Suppressor macrophage (primary cell): ENCODE measurements at regions not wholly inside any gene's neighbourhood (a gene's known extent, or its start where the extent isn't known, plus 50 kb on each side); places are given as distances from the start of the nearest gene placed in this dataset.

ENCODE experiments used
- DNase-seq, 4 experiments: peaks; one replicate each; pipeline ENCODE4 v3.0.0-alpha.2; 2020 to 2022

GRCh38 chr2:106709229-106709628 is 176.7 kb downstream of the ST6GAL2 start:
- DNase-seq = no peak

- DNase-seq = no peak
These were observed 166.7 kb downstream of the ST6GAL2 start for GRCh38 chr2:106719222-106719621.

GRCh38 chr2:106720026-106720425 is 165.9 kb downstream of the ST6GAL2 start:
- no peak for DNase-seq

- DNase-seq = no peak
These were observed 161.6 kb downstream of the ST6GAL2 start for GRCh38 chr2:106724301-106724794.

GRCh38 chr2:106734165-106734564 is 151.8 kb downstream of the ST6GAL2 start:
- DNase-seq = no peak

- no peak for DNase-seq
These were observed 150.2 kb downstream of the ST6GAL2 start for GRCh38 chr2:106735807-106736206.

- no peak for DNase-seq
These were observed 149.7 kb downstream of the ST6GAL2 start for GRCh38 chr2:106736221-106736620.

- no peak for DNase-seq
These were observed 140.5 kb downstream of the ST6GAL2 start for GRCh38 chr2:106745468-106745867.

GRCh38 chr2:106749823-106750222 is 136.1 kb downstream of the ST6GAL2 start:
- DNase-seq = no peak
